ENCODE measurements at regions not wholly inside any gene's neighbourhood (a gene's known extent, or its start where the extent isn't known, plus 50 kb on each side); places are given as distances from the start of the nearest gene placed in this dataset.
"Not testable (repeated sequence)": the region's sequence is repeated elsewhere in the genome, so short reads cannot be mapped to it uniquely, and the experiment has no call there.

GRCh38 chr12:131422744-131423143 lies 288.1 kb upstream of the SFSWAP start:
- ChIA-PET POLR2A (no interaction called here), CTCF (no interaction called here)
- TF ChIP-seq, protein P1, sequence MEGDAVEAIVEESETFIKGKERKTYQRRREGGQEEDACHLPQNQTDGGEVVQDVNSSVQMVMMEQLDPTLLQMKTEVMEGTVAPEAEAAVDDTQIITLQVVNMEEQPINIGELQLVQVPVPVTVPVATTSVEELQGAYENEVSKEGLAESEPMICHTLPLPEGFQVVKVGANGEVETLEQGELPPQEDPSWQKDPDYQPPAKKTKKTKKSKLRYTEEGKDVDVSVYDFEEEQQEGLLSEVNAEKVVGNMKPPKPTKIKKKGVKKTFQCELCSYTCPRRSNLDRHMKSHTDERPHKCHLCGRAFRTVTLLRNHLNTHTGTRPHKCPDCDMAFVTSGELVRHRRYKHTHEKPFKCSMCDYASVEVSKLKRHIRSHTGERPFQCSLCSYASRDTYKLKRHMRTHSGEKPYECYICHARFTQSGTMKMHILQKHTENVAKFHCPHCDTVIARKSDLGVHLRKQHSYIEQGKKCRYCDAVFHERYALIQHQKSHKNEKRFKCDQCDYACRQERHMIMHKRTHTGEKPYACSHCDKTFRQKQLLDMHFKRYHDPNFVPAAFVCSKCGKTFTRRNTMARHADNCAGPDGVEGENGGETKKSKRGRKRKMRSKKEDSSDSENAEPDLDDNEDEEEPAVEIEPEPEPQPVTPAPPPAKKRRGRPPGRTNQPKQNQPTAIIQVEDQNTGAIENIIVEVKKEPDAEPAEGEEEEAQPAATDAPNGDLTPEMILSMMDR (IDR thresholded peaks at IDR 0.05; ENCODE audit: unreplicated experiment), result no peak
- peaks cover 13% of the 10 kb centered on the region for H3K9me3 Mint-ChIP-seq (ENCODE audit: unreplicated experiment)
- BruUV-seq (replicated peaks), result no TSS peak
- no peaks in the 10 kb centered on the region for H3K27me3 Mint-ChIP-seq (ENCODE audit: insufficient read depth, unreplicated experiment)
- H3K4me1 Mint-ChIP-seq (ENCODE audit: insufficient read depth, unreplicated experiment), result peaks cover 15% of the 10 kb centered on the region
- H3K36me3 Mint-ChIP-seq (ENCODE audit: insufficient read depth, unreplicated experiment), result no peaks in the 10 kb centered on the region
- DNase-seq (ENCODE audit: unreplicated experiment), result no peak
- intact Hi-C loops (cut with micrococcal nuclease), result no loop called here
- no peak overlapping the region for H3K4me3 Mint-ChIP-seq (ENCODE audit: unreplicated experiment)
- peak overlapping the region; percentile 28 for H3K27ac Mint-ChIP-seq (ENCODE audit: low read depth, unreplicated experiment)

- ChIA-PET POLR2A (no interaction called here), CTCF (no interaction called here)
- H3K27ac Mint-ChIP-seq (ENCODE audit: low read depth, unreplicated experiment), result peak overlapping the region; percentile 66
- no peaks in the 10 kb centered on the region for H3K27me3 Mint-ChIP-seq (ENCODE audit: insufficient read depth, unreplicated experiment)
- H3K36me3 Mint-ChIP-seq (ENCODE audit: insufficient read depth, unreplicated experiment), result no peaks in the 10 kb centered on the region
- H3K4me1 Mint-ChIP-seq (ENCODE audit: insufficient read depth, unreplicated experiment), result peaks cover 21% of the 10 kb centered on the region
- H3K9me3 Mint-ChIP-seq (ENCODE audit: unreplicated experiment), result peaks cover 13% of the 10 kb centered on the region
- no peak for DNase-seq (ENCODE audit: unreplicated experiment)
- no TSS peak for BruUV-seq (replicated peaks)
- H3K4me3 Mint-ChIP-seq (ENCODE audit: unreplicated experiment), result no peak overlapping the region
- intact Hi-C loops (cut with micrococcal nuclease), result no loop called here
- TF ChIP-seq, protein P1 (IDR thresholded peaks at IDR 0.05; ENCODE audit: unreplicated experiment), result no peak
Measured at GRCh38 chr12:131424270-131424669, 286.6 kb upstream of the SFSWAP start.

GRCh38 chr12:131425112-131426075 lies 285.5 kb upstream of the SFSWAP start:
- Mint-ChIP-seq H3K36me3 (ENCODE audit: insufficient read depth, unreplicated experiment) (no peaks in the 10 kb centered on the region), H3K9me3 (ENCODE audit: unreplicated experiment) (peaks cover 13% of the 10 kb centered on the region), H3K27me3 (ENCODE audit: insufficient read depth, unreplicated experiment) (no peaks in the 10 kb centered on the region), H3K27ac (ENCODE audit: low read depth, unreplicated experiment) (peak overlapping the region; percentile 66), H3K4me1 (ENCODE audit: insufficient read depth, unreplicated experiment) (peaks cover 21% of the 10 kb centered on the region), H3K4me3 (ENCODE audit: unreplicated experiment) (no peak overlapping the region)
- TF ChIP-seq, protein P1 (IDR thresholded peaks at IDR 0.05; ENCODE audit: unreplicated experiment), result no peak
- CTCF ChIA-PET, result interaction anchor here (0.6 to 1.0 kb wide), 3 partner anchors 313 to 1967 kb away, joined by 3 to 6 read pairs (median 3); no protein-coding TSS in a partner anchor
- peak; percentile 86 for DNase-seq (ENCODE audit: unreplicated experiment)
- intact Hi-C loops (cut with micrococcal nuclease), result no loop called here
- no TSS peak for BruUV-seq (replicated peaks)
- POLR2A ChIA-PET, result interaction anchor here (0.9 to 1.4 kb wide), 2 partner anchors 10 to 313 kb away, joined by 4 read pairs; no protein-coding TSS in a partner anchor

GRCh38 chr12:131428091-131428685 lies 282.7 kb upstream of the SFSWAP start:
- TF ChIP-seq, protein P1 (IDR thresholded peaks at IDR 0.05; ENCODE audit: unreplicated experiment), result no peak
- Mint-ChIP-seq H3K4me3 (ENCODE audit: unreplicated experiment) (no peak overlapping the region), H3K36me3 (ENCODE audit: insufficient read depth, unreplicated experiment) (no peaks in the 10 kb centered on the region), H3K27ac (ENCODE audit: low read depth, unreplicated experiment) (no peak overlapping the region), H3K4me1 (ENCODE audit: insufficient read depth, unreplicated experiment) (peaks cover 21% of the 10 kb centered on the region), H3K27me3 (ENCODE audit: insufficient read depth, unreplicated experiment) (no peaks in the 10 kb centered on the region), H3K9me3 (ENCODE audit: unreplicated experiment) (peaks cover 12% of the 10 kb centered on the region)
- no TSS peak for BruUV-seq (replicated peaks)
- DNase-seq (ENCODE audit: unreplicated experiment), result no peak
- intact Hi-C loops (cut with micrococcal nuclease), result no loop called here
- ChIA-PET CTCF (interaction anchor here (0.7 kb wide), 1 partner anchor 52 kb away, joined by 5 read pairs; no protein-coding TSS in a partner anchor), POLR2A (no interaction called here)

GRCh38 chr12:131429221-131429620 lies 281.7 kb upstream of the SFSWAP start:
- H3K4me3 Mint-ChIP-seq (ENCODE audit: unreplicated experiment); CTCF ChIA-PET; H3K36me3 Mint-ChIP-seq (ENCODE audit: insufficient read depth, unreplicated experiment); BruUV-seq (replicated peaks); H3K27me3 Mint-ChIP-seq (ENCODE audit: insufficient read depth, unreplicated experiment); H3K27ac Mint-ChIP-seq (ENCODE audit: low read depth, unreplicated experiment); POLR2A ChIA-PET; DNase-seq (ENCODE audit: unreplicated experiment); H3K9me3 Mint-ChIP-seq (ENCODE audit: unreplicated experiment); intact Hi-C loops (cut with micrococcal nuclease): not testable (repeated sequence)
- H3K4me1 Mint-ChIP-seq (ENCODE audit: insufficient read depth, unreplicated experiment), result peaks cover 21% of the 10 kb centered on the region

DNA sequence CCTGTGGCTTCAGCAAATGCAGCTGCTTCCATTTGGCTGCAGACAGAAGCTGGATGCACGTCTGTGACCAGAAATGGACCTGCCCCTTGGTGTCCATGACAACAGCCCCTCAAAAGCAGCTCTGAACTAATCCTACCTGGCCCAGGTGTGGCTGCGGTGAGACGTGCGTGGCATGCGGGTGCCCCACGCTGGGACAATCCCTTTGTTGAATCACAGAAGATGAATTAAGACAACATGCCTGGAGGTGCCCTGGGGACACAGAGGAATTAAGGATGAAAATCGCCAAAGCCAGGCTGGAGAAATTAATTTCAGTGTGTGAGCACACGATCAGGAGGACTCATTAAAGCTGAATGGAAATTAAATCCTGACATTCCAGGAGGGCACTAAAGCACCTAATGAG lies 281.2 kb upstream of the SFSWAP start:
- BruUV-seq (replicated peaks); H3K27ac Mint-ChIP-seq (ENCODE audit: low read depth, unreplicated experiment); H3K27me3 Mint-ChIP-seq (ENCODE audit: insufficient read depth, unreplicated experiment); DNase-seq (ENCODE audit: unreplicated experiment); H3K9me3 Mint-ChIP-seq (ENCODE audit: unreplicated experiment); intact Hi-C loops (cut with micrococcal nuclease); H3K4me3 Mint-ChIP-seq (ENCODE audit: unreplicated experiment); POLR2A ChIA-PET; H3K36me3 Mint-ChIP-seq (ENCODE audit: insufficient read depth, unreplicated experiment): not testable (repeated sequence)
- H3K4me1 Mint-ChIP-seq (ENCODE audit: insufficient read depth, unreplicated experiment), result peaks cover 17% of the 10 kb centered on the region
- CTCF ChIA-PET, result interaction anchor here (0.7 kb wide), 1 partner anchor 324 kb away, joined by 3 read pairs; no protein-coding TSS in a partner anchor

Data from MCF 10A (cell line).